ENCODE measurements at regions not wholly inside any gene's neighbourhood (a gene's known extent, or its start where the extent isn't known, plus 50 kb on each side); places are given as distances from the start of the nearest gene placed in this dataset.

DNA sequence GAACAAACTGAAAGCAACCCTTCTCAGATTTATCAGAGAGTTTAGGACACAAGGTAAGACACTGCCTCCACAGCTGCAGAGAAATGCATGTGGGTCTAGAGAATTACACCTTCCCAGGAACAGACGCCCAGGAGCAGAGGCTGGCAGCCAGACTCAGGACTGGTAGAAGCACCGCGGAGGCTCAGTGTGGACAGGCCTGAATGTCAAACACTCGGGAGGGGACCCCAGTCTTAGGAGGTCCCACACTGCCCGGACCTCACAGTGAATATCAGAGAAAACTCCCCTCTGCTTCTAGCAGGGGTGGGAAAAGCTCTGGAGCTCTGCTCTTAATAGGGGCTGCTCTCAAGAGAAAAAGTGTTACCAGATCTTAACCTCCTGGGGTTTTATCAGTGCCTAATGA lies 952.7 kb downstream of the BRD1 start:
- TF ChIP-seq CTCF (IDR thresholded peaks at IDR 0.05), result no peak
- Histone ChIP-seq H3K27ac (no peak overlapping the region), H3K4me3 (no peak overlapping the region)
- no peak for DNase-seq (ENCODE audit: low spot score)

- no peak overlapping the region for H3K27ac ChIP-seq
- no peak for TF ChIP-seq CTCF (IDR thresholded peaks at IDR 0.05)
These were observed 954.5 kb downstream of the BRD1 start for GRCh38 chr22:48873191-48873520.

DNA sequence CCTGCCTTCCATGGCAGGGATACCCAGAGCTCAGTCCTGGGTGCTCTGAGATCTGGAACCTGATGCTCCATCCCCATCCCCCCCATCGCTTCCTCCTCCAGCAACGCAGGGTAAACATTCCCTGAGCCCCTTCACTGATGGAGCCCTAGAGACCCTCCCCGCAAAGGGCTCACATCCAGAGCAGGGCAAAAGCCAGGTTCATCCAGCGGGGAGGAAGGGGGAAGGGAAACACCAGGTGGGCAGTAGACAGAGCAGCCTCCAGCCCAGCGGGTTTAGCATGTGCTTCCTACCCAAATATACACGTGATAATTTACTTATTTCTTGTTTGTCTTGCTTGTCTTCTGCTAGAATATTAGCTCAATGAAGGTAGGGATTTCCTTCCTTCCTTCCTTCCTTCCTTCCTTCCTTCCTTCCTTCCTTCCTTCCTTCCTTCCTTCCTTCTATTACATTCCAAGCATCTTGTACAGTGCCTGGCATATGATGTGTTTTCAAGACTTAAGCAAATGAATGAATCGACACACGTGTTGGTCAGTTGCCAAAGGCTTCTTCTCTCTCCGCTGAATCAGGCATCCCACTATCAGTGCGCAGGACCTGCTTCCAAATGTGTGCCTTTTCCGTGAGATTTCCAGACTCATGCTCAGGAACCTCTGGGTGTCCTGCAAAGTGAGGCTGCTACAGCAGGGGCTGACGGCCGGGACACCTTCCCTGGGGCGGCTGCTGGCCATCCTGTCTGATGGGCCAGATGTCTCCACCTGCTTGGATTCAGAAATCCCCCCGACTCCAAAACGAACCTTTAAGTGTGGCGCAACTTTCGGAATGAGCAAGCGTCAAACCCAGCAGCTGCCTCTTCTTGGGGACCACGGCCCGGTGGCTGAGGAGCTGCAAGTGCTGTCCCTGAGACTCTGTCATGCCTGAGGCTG lies 955.1 kb downstream of the BRD1 start:
- Histone ChIP-seq H3K27ac (no peak overlapping the region), H3K4me3 (no peak overlapping the region)
- TF ChIP-seq CTCF (IDR thresholded peaks at IDR 0.05), result no peak
- DNase-seq (ENCODE audit: low spot score), result no peak

More at GRCh38 chr22:48873191-48873520, 954.5 kb downstream of the BRD1 start:
- H3K4me3 ChIP-seq, result no peak overlapping the region
- DNase-seq (ENCODE audit: low spot score), result no peak

- Histone ChIP-seq H3K27ac (no peak overlapping the region), H3K4me3 (no peak overlapping the region)
- TF ChIP-seq CTCF (IDR thresholded peaks at IDR 0.05), result no peak
- no peak for DNase-seq (ENCODE audit: low spot score)
These were observed 956.4 kb downstream of the BRD1 start for GRCh38 chr22:48871176-48871840.

- no peak overlapping the region for H3K27ac ChIP-seq
- H3K4me3 ChIP-seq, result no peak overlapping the region
- no peak for DNase-seq (ENCODE audit: low spot score)
- no peak for TF ChIP-seq CTCF (IDR thresholded peaks at IDR 0.05)
These were observed 957.2 kb downstream of the BRD1 start for GRCh38 chr22:48870436-48870835.

GRCh38 chr22:48869788-48870187 lies 957.9 kb downstream of the BRD1 start:
- no peak for DNase-seq (ENCODE audit: low spot score)
- Histone ChIP-seq H3K4me3 (no peak overlapping the region), H3K27ac (no peak overlapping the region)
- TF ChIP-seq CTCF (IDR thresholded peaks at IDR 0.05), result no peak

DNA sequence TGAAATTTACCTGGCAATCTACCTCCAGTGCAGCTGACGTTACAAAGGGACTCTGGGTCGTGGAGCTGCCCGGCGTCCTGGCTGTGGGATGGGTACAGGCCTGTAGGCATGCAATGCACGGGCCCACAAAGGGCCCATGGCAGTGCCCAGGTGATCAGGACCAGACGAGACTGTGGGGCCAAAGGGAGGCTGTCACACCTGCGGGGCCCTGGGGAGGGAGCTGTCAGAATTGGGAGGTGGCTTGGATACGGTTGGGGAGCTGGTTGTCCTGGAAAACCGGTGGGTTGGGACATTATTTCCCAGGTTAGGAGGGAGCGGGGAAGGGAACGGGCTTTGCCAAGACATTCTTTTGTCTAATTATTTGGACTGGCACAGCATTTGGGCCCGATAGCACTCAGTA lies 958.5 kb downstream of the BRD1 start:
- TF ChIP-seq CTCF (IDR thresholded peaks at IDR 0.05), result no peak
- H3K27ac ChIP-seq, result no peak overlapping the region
- no peak for DNase-seq (ENCODE audit: low spot score)

More for the DNA sequence above, 958.5 kb downstream of the BRD1 start:
- no peak overlapping the region for H3K4me3 ChIP-seq
